Chondrocyte (in vitro differentiated cells): ENCODE measurements at regions not wholly inside any gene's neighbourhood (a gene's known extent, or its start where the extent isn't known, plus 50 kb on each side); places are given as distances from the start of the nearest gene placed in this dataset.

Experiments
- DNase-seq: peaks from one replicate; pipeline ENCODE4 v3.0.0; 2021; ENCODE audit warnings: mixed read lengths, low spot score
- H3K27ac Mint-ChIP-seq: one replicate; pipeline ENCODE4 v1.8.0; 2021; ENCODE audit warnings: mild to moderate bottlenecking, moderate library complexity, mixed read lengths; ENCODE audit not compliant: unreplicated experiment
- H3K27me3 Mint-ChIP-seq: 2 replicates; pipeline ENCODE4 v1.8.0; 2021; ENCODE audit warnings: low read depth, mixed read lengths
- H3K36me3 Mint-ChIP-seq: 2 replicates; pipeline ENCODE4 v1.8.0; 2021; ENCODE audit warnings: low read depth, mixed read lengths
- H3K4me1 Mint-ChIP-seq: 2 replicates; pipeline ENCODE4 v1.8.0; 2021; ENCODE audit warnings: low read depth, mild to moderate bottlenecking, mixed read lengths
- H3K4me3 Mint-ChIP-seq: one replicate; pipeline ENCODE4 v1.8.0; 2021; ENCODE audit warnings: mild to moderate bottlenecking, moderate library complexity, mixed read lengths; ENCODE audit not compliant: unreplicated experiment
- H3K9me3 Mint-ChIP-seq: 2 replicates; pipeline ENCODE4 v1.8.0; 2021; ENCODE audit warnings: low read depth, mixed read lengths
- CTCF ChIP-seq: fragments of 200-600 bp; sonication (generic); IDR thresholded peaks from 2 replicates; pipeline ENCODE4 v1.5.0; 2021; ENCODE audit warnings: antibody characterized with exemption, mild to moderate bottlenecking, moderate library complexity

GRCh38 chr1:217153361-217153760 is 430.1 kb upstream of the ESRRG start:
- no peak for DNase-seq
- H3K4me3 Mint-ChIP-seq = no peak overlapping the region

GRCh38 chr1:217150366-217150765 is 427.1 kb upstream of the ESRRG start:
- no peak overlapping the region for H3K27ac Mint-ChIP-seq
- TF ChIP-seq CTCF = no peak

More at GRCh38 chr1:217153361-217153760, 430.1 kb upstream of the ESRRG start:
- H3K27ac Mint-ChIP-seq = no peak overlapping the region
- peaks cover 17% of the 10 kb centered on the region for H3K27me3 Mint-ChIP-seq
- H3K9me3 Mint-ChIP-seq = peaks cover 7% of the 10 kb centered on the region
- peaks cover 7% of the 10 kb centered on the region for H3K4me1 Mint-ChIP-seq
- no peak for TF ChIP-seq CTCF
- peaks cover 2% of the 10 kb centered on the region for H3K36me3 Mint-ChIP-seq

GRCh38 chr1:217149791-217150190 is 426.6 kb upstream of the ESRRG start:
- no peak overlapping the region for H3K27ac Mint-ChIP-seq
- no peak overlapping the region for H3K4me3 Mint-ChIP-seq
- peaks cover 20% of the 10 kb centered on the region for H3K27me3 Mint-ChIP-seq
- no peak for DNase-seq
- TF ChIP-seq CTCF = no peak
- peaks cover 7% of the 10 kb centered on the region for H3K4me1 Mint-ChIP-seq
- peaks cover 2% of the 10 kb centered on the region for H3K36me3 Mint-ChIP-seq
- H3K9me3 Mint-ChIP-seq = peaks cover 19% of the 10 kb centered on the region

More at GRCh38 chr1:217150366-217150765, 427.1 kb upstream of the ESRRG start:
- Mint-ChIP-seq H3K4me1 (peaks cover 7% of the 10 kb centered on the region), H3K4me3 (no peak overlapping the region), H3K9me3 (peaks cover 14% of the 10 kb centered on the region), H3K27me3 (peaks cover 15% of the 10 kb centered on the region), H3K36me3 (peaks cover 2% of the 10 kb centered on the region)
- DNase-seq = no peak

GRCh38 chr1:217141711-217142110 is 418.5 kb upstream of the ESRRG start:
- no peak for DNase-seq
- H3K36me3 Mint-ChIP-seq = no peaks in the 10 kb centered on the region
- peaks cover 13% of the 10 kb centered on the region for H3K9me3 Mint-ChIP-seq
- TF ChIP-seq CTCF = no peak
- peaks cover 64% of the 10 kb centered on the region for H3K27me3 Mint-ChIP-seq
- no peak overlapping the region for H3K27ac Mint-ChIP-seq
- no peak overlapping the region for H3K4me3 Mint-ChIP-seq
- H3K4me1 Mint-ChIP-seq = peaks cover 15% of the 10 kb centered on the region

DNA sequence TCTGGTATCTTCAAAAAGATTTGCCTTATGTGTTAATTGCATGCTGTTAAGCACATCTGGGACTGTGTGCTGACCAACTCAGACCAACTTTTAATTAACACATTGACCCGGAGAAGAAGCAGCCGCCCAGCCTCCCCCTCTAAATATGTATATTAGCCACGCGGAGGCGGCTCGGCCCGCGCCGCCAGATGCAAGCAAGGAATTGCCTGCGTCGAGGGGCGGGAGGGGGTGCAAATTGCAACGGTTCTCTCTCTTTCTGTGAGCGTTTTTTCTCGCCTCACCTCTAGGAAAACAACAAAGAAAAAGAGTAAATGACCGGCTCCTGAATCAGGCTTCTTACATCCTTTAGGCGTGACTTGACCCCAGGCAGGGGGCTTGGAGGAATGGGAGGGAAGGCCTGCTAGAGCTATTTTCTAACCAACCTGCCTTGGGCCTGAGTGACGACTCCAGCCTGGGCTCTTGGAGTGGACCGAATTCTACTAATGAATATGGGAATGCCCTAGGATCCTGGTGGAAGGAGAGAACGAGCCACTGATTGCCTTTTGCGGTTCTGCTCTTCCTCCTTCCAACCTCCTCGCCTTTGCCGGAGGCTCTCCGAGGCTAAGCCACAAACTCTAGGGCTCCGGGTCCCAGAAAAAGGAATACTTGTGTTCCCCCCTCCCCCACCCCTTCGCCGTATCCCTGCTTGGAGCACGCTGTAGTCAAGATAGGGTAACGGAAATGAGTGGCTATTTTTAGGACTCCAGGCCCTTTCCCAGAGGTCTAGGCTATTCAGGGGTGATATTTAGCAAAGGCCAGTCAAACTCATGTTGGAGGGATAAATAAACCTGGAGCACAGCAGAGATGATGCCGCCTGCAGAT is 417.0 kb upstream of the ESRRG start:
- H3K9me3 Mint-ChIP-seq = peaks cover 9% of the 10 kb centered on the region
- no peak overlapping the region for H3K27ac Mint-ChIP-seq
- no peak for DNase-seq
- no peak for TF ChIP-seq CTCF
- H3K4me3 Mint-ChIP-seq = no peak overlapping the region
- peaks cover 73% of the 10 kb centered on the region for H3K27me3 Mint-ChIP-seq
- H3K36me3 Mint-ChIP-seq = peaks cover 2% of the 10 kb centered on the region
- H3K4me1 Mint-ChIP-seq = peaks cover 27% of the 10 kb centered on the region
